ENCODE measurements at regions not wholly inside any gene's neighbourhood (a gene's known extent, or its start where the extent isn't known, plus 50 kb on each side); places are given as distances from the start of the nearest gene placed in this dataset.

DNA sequence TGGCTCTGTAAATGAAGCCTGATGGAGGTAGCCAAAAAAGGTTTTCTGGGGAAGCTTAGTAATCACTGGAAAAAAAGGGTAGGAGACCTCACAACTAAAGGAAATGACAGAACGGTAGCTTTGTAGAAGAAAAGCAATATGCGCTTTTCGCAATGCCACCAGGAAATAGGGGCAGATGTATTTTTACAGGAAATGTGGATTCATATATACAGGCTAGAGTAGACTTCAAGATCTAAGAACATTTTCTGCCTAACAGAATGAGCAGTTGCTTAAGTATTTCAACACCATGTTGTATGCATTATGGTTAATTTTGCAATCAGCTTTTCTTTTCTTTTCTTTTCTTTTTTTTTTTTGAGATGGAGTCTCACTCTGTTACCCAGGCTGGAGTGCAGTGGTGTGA, 219.6 kb downstream of the CD83 start:
- ChIA-PET POLR2A (no interaction called here), CTCF (no interaction called here)
- Mint-ChIP-seq H3K36me3 (peaks cover 0 to 6% (median 0%) of the 10 kb centered on the region in 5 donors), H3K4me3 (no peak overlapping the region), H3K4me1 (peaks cover 0 to 5% (median 3%) of the 10 kb centered on the region in 7 donors), H3K27me3 (peaks cover 0 to 4% (median 0%) of the 10 kb centered on the region in 5 donors), H3K27ac (no peak overlapping the region), H3K9me3 (peaks cover 0 to 11% (median 7%) of the 10 kb centered on the region in 11 donors)
- peak; percentile 34 for ATAC-seq
- intact Hi-C loops (cut with micrococcal nuclease) = no loop called here
- H3K36me3 ChIP-seq (ENCODE audit: control insufficient read depth in 2 of 3, insufficient read depth in 3 of 3, low read length in 3 of 3) = no peaks in the 10 kb centered on the region
- H3K27ac ChIP-seq (ENCODE audit: low read depth, low read length) = no peak overlapping the region
- H3K4me1 ChIP-seq (ENCODE audit: control insufficient read depth in 2 of 2, insufficient read depth in 2 of 2, low read length in 2 of 2) = no peaks in the 10 kb centered on the region
- no peak for DNase-seq
- no peak overlapping the region for H3K4me3 ChIP-seq (ENCODE audit: low read length)
- no peaks in the 10 kb centered on the region for H3K27me3 ChIP-seq (ENCODE audit: control insufficient read depth in 2 of 2, insufficient read depth in 2 of 2, low read length in 2 of 2)
- no peaks in the 10 kb centered on the region for H3K9me3 ChIP-seq (ENCODE audit: control insufficient read depth in 2 of 3, low read length in 3 of 3)

DNA sequence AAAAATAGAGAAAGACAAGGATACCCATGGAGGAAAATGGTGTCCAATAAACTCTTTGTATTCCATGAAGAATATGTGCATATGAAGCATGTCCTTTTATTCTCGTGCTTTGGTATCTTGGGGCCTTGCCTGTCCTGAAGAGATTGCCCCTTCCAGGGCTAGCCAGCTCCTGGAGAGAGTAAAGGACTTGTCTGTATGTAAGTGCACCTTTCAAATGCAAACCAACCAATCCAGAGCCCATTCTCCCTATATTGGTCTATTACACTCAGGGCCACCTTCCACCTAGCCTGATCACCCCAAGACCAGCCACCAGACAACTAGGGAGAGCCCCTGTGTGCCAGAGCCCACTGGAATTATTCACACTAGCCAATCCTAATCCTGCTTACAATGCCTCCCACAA, 221.6 kb downstream of the CD83 start:
- POLR2A ChIA-PET = no interaction called here
- Mint-ChIP-seq H3K36me3 (peaks cover 0 to 4% (median 0%) of the 10 kb centered on the region in 5 donors), H3K27me3 (peaks cover 0 to 4% (median 0%) of the 10 kb centered on the region in 5 donors), H3K4me1 (peaks cover 0 to 5% (median 3%) of the 10 kb centered on the region in 7 donors), H3K4me3 (no peak overlapping the region), H3K9me3 (peaks cover 0 to 11% (median 7%) of the 10 kb centered on the region in 11 donors), H3K27ac (no peak overlapping the region)
- intact Hi-C loops (cut with micrococcal nuclease) = no loop called here
- Histone ChIP-seq H3K9me3 (ENCODE audit: control insufficient read depth in 2 of 3, low read length in 3 of 3) (no peaks in the 10 kb centered on the region), H3K4me3 (ENCODE audit: low read length) (no peak overlapping the region), H3K27ac (ENCODE audit: low read depth, low read length) (no peak overlapping the region), H3K4me1 (ENCODE audit: control insufficient read depth in 2 of 2, insufficient read depth in 2 of 2, low read length in 2 of 2) (no peaks in the 10 kb centered on the region), H3K36me3 (ENCODE audit: control insufficient read depth in 2 of 3, insufficient read depth in 3 of 3, low read length in 3 of 3) (no peaks in the 10 kb centered on the region), H3K27me3 (ENCODE audit: control insufficient read depth in 2 of 2, insufficient read depth in 2 of 2, low read length in 2 of 2) (no peaks in the 10 kb centered on the region)
- ATAC-seq = no peak
- DNase-seq = no peak
- CTCF ChIA-PET = no interaction called here

DNA sequence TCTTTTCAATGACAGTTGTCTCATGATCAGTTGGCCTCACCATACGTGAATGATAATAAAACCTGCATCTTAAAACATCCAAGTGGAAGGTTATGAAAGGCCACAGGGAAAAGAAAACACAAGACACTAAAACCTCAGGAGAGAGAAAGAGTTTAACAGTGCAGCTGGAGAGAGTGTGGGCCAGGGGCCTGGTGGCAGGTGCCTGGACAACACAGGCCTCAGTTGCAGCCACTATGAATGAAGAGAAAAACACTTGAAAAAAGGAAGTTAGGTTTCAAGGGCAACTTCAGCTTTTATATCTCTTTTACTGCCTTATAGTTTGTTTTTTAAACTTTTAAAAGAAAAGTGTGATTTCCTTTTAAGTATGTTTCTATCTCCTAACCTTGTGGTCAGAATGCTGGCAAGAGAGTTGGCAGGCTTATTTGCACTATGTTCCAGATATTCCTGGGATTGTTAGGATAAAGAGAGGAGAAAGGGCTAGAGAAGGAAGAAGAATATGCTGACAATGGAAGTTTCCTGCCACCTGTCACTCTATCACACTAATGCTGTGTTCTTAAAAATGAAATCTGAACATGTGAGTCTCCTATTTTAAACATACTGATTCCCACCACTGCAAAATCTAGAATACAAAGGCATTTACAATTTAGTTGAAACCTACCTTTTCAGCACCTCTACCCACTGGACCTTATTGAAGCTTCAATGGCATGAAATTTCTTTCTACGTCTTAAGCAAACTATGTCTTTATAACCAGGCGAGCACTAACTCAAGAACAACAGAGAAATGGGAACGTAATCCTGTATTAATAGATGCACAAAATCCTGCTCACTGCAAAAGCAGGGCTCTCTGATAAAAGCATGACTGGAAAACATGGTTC, 222.4 kb downstream of the CD83 start:
- no peak overlapping the region for H3K4me3 ChIP-seq (ENCODE audit: low read length)
- intact Hi-C loops (cut with micrococcal nuclease) = no loop called here
- H3K4me1 ChIP-seq (ENCODE audit: control insufficient read depth in 2 of 2, insufficient read depth in 2 of 2, low read length in 2 of 2) = no peaks in the 10 kb centered on the region
- no peak for DNase-seq
- Mint-ChIP-seq H3K27me3 (peaks cover 0 to 4% (median 0%) of the 10 kb centered on the region in 5 donors), H3K4me1 (peaks cover 0 to 5% (median 3%) of the 10 kb centered on the region in 7 donors), H3K27ac (no peak overlapping the region), H3K9me3 (peaks cover 0 to 11% (median 5%) of the 10 kb centered on the region in 11 donors), H3K36me3 (peaks cover 0 to 4% (median 0%) of the 10 kb centered on the region in 5 donors), H3K4me3 (no peak overlapping the region)
- H3K27me3 ChIP-seq (ENCODE audit: control insufficient read depth in 2 of 2, insufficient read depth in 2 of 2, low read length in 2 of 2) = no peaks in the 10 kb centered on the region
- H3K9me3 ChIP-seq (ENCODE audit: control insufficient read depth in 2 of 3, low read length in 3 of 3) = no peaks in the 10 kb centered on the region
- POLR2A ChIA-PET = no interaction called here
- CTCF ChIA-PET = no interaction called here
- no peaks in the 10 kb centered on the region for H3K36me3 ChIP-seq (ENCODE audit: control insufficient read depth in 2 of 3, insufficient read depth in 3 of 3, low read length in 3 of 3)
- no peak overlapping the region for H3K27ac ChIP-seq (ENCODE audit: low read depth, low read length)
- ATAC-seq = no peak

DNA sequence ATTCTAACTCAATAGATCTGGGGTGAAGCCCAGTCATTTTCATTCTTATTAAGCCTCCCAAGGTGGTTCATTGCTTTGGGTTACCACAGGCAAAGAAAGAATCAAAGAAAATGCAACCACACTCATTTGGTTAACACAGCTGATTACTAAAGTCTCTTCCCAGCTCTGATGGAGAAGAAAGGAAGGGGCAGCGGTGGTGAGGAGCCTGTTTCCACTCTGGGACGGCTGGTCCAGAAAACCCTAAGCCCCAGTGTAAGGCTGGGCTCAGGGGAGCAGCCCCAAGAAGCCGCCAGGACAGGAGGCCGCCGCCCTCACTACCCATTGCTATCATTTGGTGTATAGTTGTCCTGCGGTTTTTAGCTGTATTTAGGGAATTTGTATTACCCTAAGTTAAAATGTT, 226.9 kb downstream of the CD83 start:
- Histone ChIP-seq H3K27ac (ENCODE audit: low read depth, low read length) (no peak overlapping the region), H3K36me3 (ENCODE audit: control insufficient read depth in 2 of 3, insufficient read depth in 3 of 3, low read length in 3 of 3) (no peaks in the 10 kb centered on the region), H3K9me3 (ENCODE audit: control insufficient read depth in 2 of 3, low read length in 3 of 3) (no peaks in the 10 kb centered on the region), H3K4me3 (ENCODE audit: low read length) (no peak overlapping the region), H3K4me1 (ENCODE audit: control insufficient read depth in 2 of 2, insufficient read depth in 2 of 2, low read length in 2 of 2) (no peaks in the 10 kb centered on the region), H3K27me3 (ENCODE audit: control insufficient read depth in 2 of 2, insufficient read depth in 2 of 2, low read length in 2 of 2) (no peaks in the 10 kb centered on the region)
- Mint-ChIP-seq H3K9me3 (peaks cover 0 to 4% (median 0%) of the 10 kb centered on the region in 11 donors), H3K36me3 (no peaks in the 10 kb centered on the region), H3K4me1 (peaks cover 0 to 10% (median 0%) of the 10 kb centered on the region in 7 donors), H3K4me3 (no peak overlapping the region), H3K27me3 (peaks cover 0 to 6% (median 0%) of the 10 kb centered on the region in 5 donors), H3K27ac (no peak overlapping the region)
- DNase-seq = no peak
- no peak for ATAC-seq
- intact Hi-C loops (cut with micrococcal nuclease) = no loop called here
- ChIA-PET POLR2A (no interaction called here), CTCF (no interaction called here)

- Mint-ChIP-seq H3K4me3 (no peak overlapping the region), H3K27ac (no peak overlapping the region), H3K9me3 (peaks cover 0 to 9% (median 0%) of the 10 kb centered on the region in 11 donors), H3K27me3 (peaks cover 0 to 6% (median 0%) of the 10 kb centered on the region in 5 donors), H3K36me3 (peaks cover 0 to 7% (median 0%) of the 10 kb centered on the region in 5 donors), H3K4me1 (peaks cover 0 to 12% (median 7%) of the 10 kb centered on the region in 7 donors)
- ATAC-seq (no peak), DNase-seq (no peak)
- POLR2A ChIA-PET = no interaction called here
- Histone ChIP-seq H3K4me3 (ENCODE audit: low read length) (no peak overlapping the region), H3K9me3 (ENCODE audit: control insufficient read depth in 2 of 3, low read length in 3 of 3) (peaks cover 0 to 5% (median 0%) of the 10 kb centered on the region in 3 experiments), H3K27me3 (ENCODE audit: control insufficient read depth in 2 of 2, insufficient read depth in 2 of 2, low read length in 2 of 2) (no peaks in the 10 kb centered on the region), H3K36me3 (ENCODE audit: control insufficient read depth in 2 of 3, insufficient read depth in 3 of 3, low read length in 3 of 3) (no peaks in the 10 kb centered on the region), H3K27ac (ENCODE audit: low read depth, low read length) (no peak overlapping the region), H3K4me1 (ENCODE audit: control insufficient read depth in 2 of 2, insufficient read depth in 2 of 2, low read length in 2 of 2) (no peaks in the 10 kb centered on the region)
- CTCF ChIA-PET = no interaction called here
- intact Hi-C loops (cut with micrococcal nuclease) = no loop called here
Observed at GRCh38 chr6:14348389-14348788, 230.8 kb downstream of the CD83 start.

GRCh38 chr6:14349507-14349906, 231.9 kb downstream of the CD83 start:
- Mint-ChIP-seq H3K36me3 (peaks cover 0 to 9% (median 0%) of the 10 kb centered on the region in 5 donors), H3K27ac (no peak overlapping the region), H3K27me3 (peaks cover 0 to 6% (median 0%) of the 10 kb centered on the region in 5 donors), H3K9me3 (peaks cover 0 to 9% (median 0%) of the 10 kb centered on the region in 11 donors), H3K4me1 (peaks cover 4 to 16% (median 9%) of the 10 kb centered on the region in 7 donors), H3K4me3 (no peak overlapping the region)
- ChIA-PET CTCF (no interaction called here), POLR2A (no interaction called here)
- Histone ChIP-seq H3K4me3 (ENCODE audit: low read length) (no peak overlapping the region), H3K27ac (ENCODE audit: low read depth, low read length) (no peak overlapping the region), H3K9me3 (ENCODE audit: control insufficient read depth in 2 of 3, low read length in 3 of 3) (peaks cover 0 to 5% (median 0%) of the 10 kb centered on the region in 3 experiments), H3K27me3 (ENCODE audit: control insufficient read depth in 2 of 2, insufficient read depth in 2 of 2, low read length in 2 of 2) (no peaks in the 10 kb centered on the region), H3K4me1 (ENCODE audit: control insufficient read depth in 2 of 2, insufficient read depth in 2 of 2, low read length in 2 of 2) (no peaks in the 10 kb centered on the region), H3K36me3 (ENCODE audit: control insufficient read depth in 2 of 3, insufficient read depth in 3 of 3, low read length in 3 of 3) (no peaks in the 10 kb centered on the region)
- intact Hi-C loops (cut with micrococcal nuclease) = no loop called here
- no peak for DNase-seq
- ATAC-seq = no peak

GRCh38 chr6:14350210-14350609, 232.6 kb downstream of the CD83 start:
- intact Hi-C loops (cut with micrococcal nuclease) = no loop called here
- H3K4me1 Mint-ChIP-seq = peaks cover 8 to 23% (median 15%) of the 10 kb centered on the region in 7 donors
- H3K9me3 Mint-ChIP-seq = peaks cover 0 to 9% (median 0%) of the 10 kb centered on the region in 11 donors
- H3K4me3 Mint-ChIP-seq = no peak overlapping the region
- H3K36me3 ChIP-seq (ENCODE audit: control insufficient read depth in 2 of 3, insufficient read depth in 3 of 3, low read length in 3 of 3) = no peaks in the 10 kb centered on the region
- CTCF ChIA-PET = no interaction called here
- peaks cover 0 to 5% (median 0%) of the 10 kb centered on the region in 3 experiments for H3K9me3 ChIP-seq (ENCODE audit: control insufficient read depth in 2 of 3, low read length in 3 of 3)
- peaks cover 0 to 9% (median 0%) of the 10 kb centered on the region in 5 donors for H3K36me3 Mint-ChIP-seq
- H3K4me1 ChIP-seq (ENCODE audit: control insufficient read depth in 2 of 2, insufficient read depth in 2 of 2, low read length in 2 of 2) = no peaks in the 10 kb centered on the region
- peaks cover 0 to 6% (median 0%) of the 10 kb centered on the region in 5 donors for H3K27me3 Mint-ChIP-seq
- POLR2A ChIA-PET = no interaction called here
- H3K4me3 ChIP-seq (ENCODE audit: low read length) = no peak overlapping the region
- no peak overlapping the region for H3K27ac Mint-ChIP-seq
- ATAC-seq (no peak), DNase-seq (no peak)
- H3K27ac ChIP-seq (ENCODE audit: low read depth, low read length) = no peak overlapping the region
- no peaks in the 10 kb centered on the region for H3K27me3 ChIP-seq (ENCODE audit: control insufficient read depth in 2 of 2, insufficient read depth in 2 of 2, low read length in 2 of 2)

Measured in naive thymus-derived CD4-positive, alpha-beta T cell (primary cell).